ENCODE measurements at regions not wholly inside any gene's neighbourhood (a gene's known extent, or its start where the extent isn't known, plus 50 kb on each side); places are given as distances from the start of the nearest gene placed in this dataset.

DNA sequence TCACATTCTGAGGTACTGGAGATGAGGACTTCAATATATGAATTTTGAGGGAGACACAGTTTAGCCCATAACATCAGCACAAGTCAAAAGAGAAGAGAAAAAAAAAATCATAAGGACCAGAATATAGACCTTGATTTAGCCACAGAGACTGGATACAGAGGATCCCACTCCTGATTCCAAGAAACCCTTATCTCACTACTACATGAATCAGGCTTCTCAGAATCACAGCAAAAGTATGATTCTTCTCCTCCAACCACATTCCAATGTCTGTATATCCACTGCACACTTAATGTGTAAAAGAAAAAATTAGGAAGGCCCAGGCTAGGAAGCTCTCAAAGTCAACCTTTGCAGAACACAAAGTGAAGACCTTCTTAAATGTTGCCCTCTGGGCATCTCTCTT, 610.9 kb downstream of the DTWD2 start:
- TF ChIP-seq, protein P1, sequence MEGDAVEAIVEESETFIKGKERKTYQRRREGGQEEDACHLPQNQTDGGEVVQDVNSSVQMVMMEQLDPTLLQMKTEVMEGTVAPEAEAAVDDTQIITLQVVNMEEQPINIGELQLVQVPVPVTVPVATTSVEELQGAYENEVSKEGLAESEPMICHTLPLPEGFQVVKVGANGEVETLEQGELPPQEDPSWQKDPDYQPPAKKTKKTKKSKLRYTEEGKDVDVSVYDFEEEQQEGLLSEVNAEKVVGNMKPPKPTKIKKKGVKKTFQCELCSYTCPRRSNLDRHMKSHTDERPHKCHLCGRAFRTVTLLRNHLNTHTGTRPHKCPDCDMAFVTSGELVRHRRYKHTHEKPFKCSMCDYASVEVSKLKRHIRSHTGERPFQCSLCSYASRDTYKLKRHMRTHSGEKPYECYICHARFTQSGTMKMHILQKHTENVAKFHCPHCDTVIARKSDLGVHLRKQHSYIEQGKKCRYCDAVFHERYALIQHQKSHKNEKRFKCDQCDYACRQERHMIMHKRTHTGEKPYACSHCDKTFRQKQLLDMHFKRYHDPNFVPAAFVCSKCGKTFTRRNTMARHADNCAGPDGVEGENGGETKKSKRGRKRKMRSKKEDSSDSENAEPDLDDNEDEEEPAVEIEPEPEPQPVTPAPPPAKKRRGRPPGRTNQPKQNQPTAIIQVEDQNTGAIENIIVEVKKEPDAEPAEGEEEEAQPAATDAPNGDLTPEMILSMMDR (IDR thresholded peaks at IDR 0.05; ENCODE audit: low read depth, low read length, poor library complexity, severe bottlenecking): no peak
- TF ChIP-seq EZH2phosphoT487 (IDR thresholded peaks at IDR 0.05; ENCODE audit: borderline replicate concordance, low read length): no peak
